ENCODE measurements at regions not wholly inside any gene's neighbourhood (a gene's known extent, or its start where the extent isn't known, plus 50 kb on each side); places are given as distances from the start of the nearest gene placed in this dataset.

DNA sequence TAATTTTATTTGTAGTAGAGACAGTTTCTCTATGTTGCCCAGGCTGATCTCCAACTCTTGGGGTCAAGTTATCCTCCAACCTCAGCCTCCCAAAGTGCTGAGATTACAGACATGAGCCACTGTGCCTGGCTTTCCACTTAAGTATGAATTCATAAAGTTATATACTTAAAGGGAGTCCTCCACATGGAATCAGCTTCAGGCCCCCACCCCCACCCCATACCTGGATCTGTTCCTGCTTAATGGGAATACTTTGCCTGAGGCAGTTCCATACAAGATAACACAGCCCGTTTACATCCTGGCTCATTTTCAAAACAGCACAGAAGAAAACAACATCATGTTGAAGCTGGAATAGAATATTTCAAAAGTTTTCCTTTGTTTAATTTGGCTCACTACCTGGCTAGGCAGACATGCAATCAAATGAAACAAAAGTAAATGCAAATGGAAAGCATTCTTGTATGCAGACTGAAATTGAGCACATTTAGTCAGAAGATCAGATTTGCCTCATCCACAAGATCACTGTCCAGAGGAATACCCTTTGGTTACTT lies 82.4 kb downstream of the FAT3 start:
- no peaks in the 10 kb centered on the region for H3K4me1 Mint-ChIP-seq
- peaks cover 6% of the 10 kb centered on the region for H3K27me3 Mint-ChIP-seq
- H3K9me3 ChIP-seq (ENCODE audit: control insufficient read depth, low read length, poor library complexity, severe bottlenecking) = no peaks in the 10 kb centered on the region
- no peak overlapping the region for H3K27ac Mint-ChIP-seq
- H3K4me3 Mint-ChIP-seq = no peak overlapping the region
- DNase-seq = no peak
- H3K36me3 Mint-ChIP-seq (ENCODE audit: low read depth) = no peaks in the 10 kb centered on the region
- ATAC-seq = no peak

DNA sequence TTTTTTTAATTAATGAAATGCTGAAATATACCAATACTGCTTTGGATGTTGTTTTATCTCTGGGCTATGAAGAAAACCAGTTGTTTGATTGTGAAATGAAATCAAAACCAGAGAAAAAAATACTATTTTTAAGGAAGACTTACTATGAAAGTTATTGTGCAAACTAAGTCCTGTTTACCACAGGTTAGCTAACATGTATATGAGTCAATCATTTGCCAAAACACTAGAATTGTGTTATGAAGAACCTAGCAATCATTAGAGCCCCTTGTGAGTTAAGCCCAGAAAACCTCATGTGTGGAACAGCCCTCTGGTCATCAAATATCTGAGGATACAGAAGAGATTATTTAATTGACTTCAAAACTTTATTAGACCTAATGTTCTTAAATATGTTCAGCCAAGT lies 83.7 kb downstream of the FAT3 start:
- no peaks in the 10 kb centered on the region for H3K36me3 Mint-ChIP-seq (ENCODE audit: low read depth)
- H3K4me1 Mint-ChIP-seq = peaks cover 2% of the 10 kb centered on the region
- peaks cover 6% of the 10 kb centered on the region for H3K27me3 Mint-ChIP-seq
- no peak for DNase-seq
- no peak overlapping the region for H3K4me3 Mint-ChIP-seq
- no peaks in the 10 kb centered on the region for H3K9me3 ChIP-seq (ENCODE audit: control insufficient read depth, low read length, poor library complexity, severe bottlenecking)
- H3K27ac Mint-ChIP-seq = no peak overlapping the region
- no peak for ATAC-seq

DNA sequence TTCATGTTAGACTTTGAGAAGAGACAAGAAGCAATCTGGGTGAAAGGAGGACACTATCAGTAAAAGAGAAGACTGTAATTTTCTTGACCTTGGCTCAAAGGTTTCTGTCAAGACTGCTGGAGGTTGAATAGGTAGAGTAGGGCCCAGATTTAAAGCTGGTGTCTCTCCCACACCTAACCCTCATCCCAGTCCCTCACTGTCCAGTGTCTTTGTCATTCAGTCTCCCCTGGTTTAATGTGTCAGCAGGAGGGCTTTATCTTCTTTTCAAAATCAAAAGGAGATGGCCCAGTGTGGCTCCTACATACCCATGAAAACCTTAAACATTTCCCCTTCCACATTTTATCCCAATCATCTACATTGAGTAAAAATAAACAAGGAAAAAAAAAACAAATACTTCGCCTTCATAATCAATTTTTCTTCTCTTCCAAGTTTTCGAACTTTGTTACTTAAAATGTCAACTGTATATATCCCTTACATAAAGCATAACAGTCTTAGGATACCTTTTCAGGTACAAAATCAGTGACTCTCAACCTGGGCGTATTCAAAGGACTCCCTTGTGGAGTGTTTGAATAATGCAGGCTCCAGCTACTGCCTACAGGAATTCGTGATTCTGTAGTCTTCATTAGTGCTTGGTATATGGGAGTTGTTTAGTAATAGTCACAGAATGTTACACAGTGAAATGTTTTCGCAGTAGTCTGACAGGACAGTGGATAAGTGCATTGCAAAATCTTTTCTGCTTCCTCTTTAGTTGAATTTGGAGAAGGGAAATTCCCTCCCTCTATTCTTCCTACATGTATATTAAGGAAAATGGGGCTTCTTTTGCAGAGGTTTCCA lies 87.2 kb downstream of the FAT3 start:
- DNase-seq (no peak), ATAC-seq (no peak)
- Mint-ChIP-seq H3K4me1 (peaks cover 2% of the 10 kb centered on the region), H3K36me3 (ENCODE audit: low read depth) (no peaks in the 10 kb centered on the region), H3K27me3 (peaks cover 6% of the 10 kb centered on the region), H3K27ac (no peak overlapping the region), H3K4me3 (no peak overlapping the region)
- no peaks in the 10 kb centered on the region for H3K9me3 ChIP-seq (ENCODE audit: control insufficient read depth, low read length, poor library complexity, severe bottlenecking)

DNA sequence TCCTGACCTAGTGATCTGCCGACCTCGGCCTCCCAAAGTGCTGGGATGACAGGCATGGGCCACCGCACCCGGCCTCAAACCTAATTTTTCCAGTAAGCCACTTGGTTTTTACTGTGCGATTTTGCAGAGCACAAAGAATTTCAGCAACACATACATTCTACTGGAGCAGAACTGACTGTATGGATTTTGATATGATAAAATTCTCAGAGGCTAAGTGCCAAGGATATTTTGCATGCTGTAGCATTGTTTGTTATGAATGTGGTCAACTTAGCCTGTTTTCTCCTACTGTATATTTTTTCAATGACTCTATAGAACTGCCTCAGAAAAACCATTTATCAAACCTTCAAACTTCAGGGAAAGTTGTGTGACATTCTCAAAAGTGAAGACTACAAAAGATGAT lies 89.2 kb downstream of the FAT3 start:
- DNase-seq (no peak), ATAC-seq (no peak)
- Mint-ChIP-seq H3K4me1 (peaks cover 2% of the 10 kb centered on the region), H3K27me3 (peaks cover 6% of the 10 kb centered on the region), H3K4me3 (no peak overlapping the region), H3K36me3 (ENCODE audit: low read depth) (no peaks in the 10 kb centered on the region), H3K27ac (no peak overlapping the region)
- no peaks in the 10 kb centered on the region for H3K9me3 ChIP-seq (ENCODE audit: control insufficient read depth, low read length, poor library complexity, severe bottlenecking)

DNA sequence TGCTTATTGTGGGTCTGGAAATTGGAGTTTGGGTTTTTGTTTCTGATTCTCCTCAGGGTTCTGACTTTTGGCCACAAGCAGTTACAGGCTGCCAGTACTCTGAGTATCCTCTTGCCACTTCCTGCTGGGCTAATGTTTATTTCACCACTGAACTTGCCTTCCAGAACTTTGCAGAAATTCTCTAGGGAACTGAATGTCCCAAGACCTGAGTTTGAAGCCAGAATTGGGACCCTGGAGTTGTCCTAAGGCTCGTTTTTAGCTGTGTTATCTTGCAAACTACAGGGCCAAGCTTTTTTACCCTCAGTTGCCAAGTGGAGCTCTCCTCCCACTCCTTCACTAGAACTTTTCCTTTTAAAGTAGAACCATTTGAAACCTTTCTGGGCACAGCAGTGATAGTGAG lies 89.9 kb downstream of the FAT3 start:
- peaks cover 2% of the 10 kb centered on the region for H3K4me1 Mint-ChIP-seq
- H3K27ac Mint-ChIP-seq = no peak overlapping the region
- DNase-seq = no peak
- no peak for ATAC-seq
- no peak overlapping the region for H3K4me3 Mint-ChIP-seq
- H3K9me3 ChIP-seq (ENCODE audit: control insufficient read depth, low read length, poor library complexity, severe bottlenecking) = no peaks in the 10 kb centered on the region
- H3K36me3 Mint-ChIP-seq (ENCODE audit: low read depth) = no peaks in the 10 kb centered on the region
- peaks cover 3% of the 10 kb centered on the region for H3K27me3 Mint-ChIP-seq

DNA sequence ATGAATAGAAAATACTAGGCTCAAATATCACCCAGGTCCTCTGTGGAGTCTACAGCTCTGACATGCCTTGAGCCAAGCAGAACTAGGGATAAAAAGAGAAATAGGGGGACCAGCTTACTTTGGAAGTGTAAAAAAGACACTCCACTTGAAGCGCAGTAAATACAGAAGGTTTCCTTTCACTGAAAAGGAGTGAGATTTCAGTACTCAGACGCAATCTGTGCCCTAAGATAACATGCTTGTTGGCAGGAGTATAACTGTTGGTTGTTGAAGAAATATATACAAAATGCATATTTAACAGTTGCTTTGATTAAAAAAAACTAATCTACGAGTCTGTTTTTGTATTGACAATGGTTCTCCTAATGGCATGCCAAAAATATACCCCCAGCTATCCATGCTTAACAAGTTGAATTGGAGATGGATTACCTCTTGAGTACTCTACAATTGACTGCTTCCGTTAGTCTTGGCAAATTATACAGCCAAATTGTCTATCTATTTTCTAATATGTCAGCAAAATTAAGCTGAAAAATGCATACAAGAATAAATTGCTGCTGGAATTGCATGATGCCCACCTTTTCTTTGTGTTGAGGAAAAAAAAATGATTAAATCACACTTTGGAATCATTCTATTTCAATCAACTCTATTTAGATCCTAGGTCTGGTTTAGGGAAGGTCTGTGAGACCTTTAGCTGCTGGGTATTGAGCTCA lies 91.6 kb downstream of the FAT3 start:
- no peak for DNase-seq
- Mint-ChIP-seq H3K27ac (no peak overlapping the region), H3K4me1 (peaks cover 2% of the 10 kb centered on the region), H3K36me3 (ENCODE audit: low read depth) (no peaks in the 10 kb centered on the region), H3K27me3 (no peaks in the 10 kb centered on the region), H3K4me3 (no peak overlapping the region)
- no peaks in the 10 kb centered on the region for H3K9me3 ChIP-seq (ENCODE audit: control insufficient read depth, low read length, poor library complexity, severe bottlenecking)
- no peak for ATAC-seq

DNA sequence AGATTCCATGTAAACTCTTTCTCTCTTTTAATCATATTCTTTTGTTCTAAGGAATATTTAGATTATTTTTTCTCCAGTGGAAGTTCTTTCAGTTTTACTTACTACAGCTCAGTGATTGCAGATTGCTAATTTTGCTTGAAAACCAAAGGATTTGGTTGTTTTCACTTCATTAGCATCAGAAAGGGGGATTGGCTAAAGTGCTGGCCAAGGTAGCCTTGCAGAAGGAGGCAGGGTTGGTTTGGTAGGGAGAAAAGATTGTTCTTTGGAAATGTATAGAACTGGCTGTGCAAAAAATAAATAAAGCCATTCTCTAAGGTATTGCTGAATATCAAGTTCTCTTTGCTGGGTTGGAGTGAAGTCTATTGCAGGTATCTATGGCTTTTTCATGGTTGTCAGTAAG lies 92.6 kb downstream of the FAT3 start:
- DNase-seq = no peak
- H3K9me3 ChIP-seq (ENCODE audit: control insufficient read depth, low read length, poor library complexity, severe bottlenecking) = no peaks in the 10 kb centered on the region
- H3K4me1 Mint-ChIP-seq = peaks cover 2% of the 10 kb centered on the region
- H3K36me3 Mint-ChIP-seq (ENCODE audit: low read depth) = no peaks in the 10 kb centered on the region
- ATAC-seq = no peak
- no peaks in the 10 kb centered on the region for H3K27me3 Mint-ChIP-seq
- no peak overlapping the region for H3K27ac Mint-ChIP-seq
- no peak overlapping the region for H3K4me3 Mint-ChIP-seq

DNA sequence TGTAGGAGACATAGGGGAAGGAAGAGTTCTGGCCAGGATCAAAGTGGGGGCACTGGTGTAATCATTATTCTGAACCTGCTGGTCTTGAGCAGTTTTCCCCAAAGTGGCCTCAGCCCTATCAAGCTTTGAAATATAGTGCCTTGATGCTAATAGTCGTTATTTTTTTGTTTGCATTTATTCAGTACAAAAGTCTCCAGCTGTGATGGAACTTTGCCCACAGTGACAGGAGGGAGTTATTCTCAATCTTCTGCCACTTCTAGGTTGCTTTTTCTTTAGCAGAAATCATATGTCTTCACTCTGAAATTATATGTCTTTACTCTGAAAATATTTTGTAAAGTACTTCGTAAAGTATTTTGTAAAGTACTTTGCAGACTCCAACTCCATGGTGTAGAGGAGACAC lies 93.1 kb downstream of the FAT3 start:
- Mint-ChIP-seq H3K4me1 (peaks cover 2% of the 10 kb centered on the region), H3K36me3 (ENCODE audit: low read depth) (no peaks in the 10 kb centered on the region), H3K27me3 (no peaks in the 10 kb centered on the region), H3K4me3 (no peak overlapping the region), H3K27ac (no peak overlapping the region)
- ATAC-seq (no peak), DNase-seq (no peak)
- no peaks in the 10 kb centered on the region for H3K9me3 ChIP-seq (ENCODE audit: control insufficient read depth, low read length, poor library complexity, severe bottlenecking)

DNA sequence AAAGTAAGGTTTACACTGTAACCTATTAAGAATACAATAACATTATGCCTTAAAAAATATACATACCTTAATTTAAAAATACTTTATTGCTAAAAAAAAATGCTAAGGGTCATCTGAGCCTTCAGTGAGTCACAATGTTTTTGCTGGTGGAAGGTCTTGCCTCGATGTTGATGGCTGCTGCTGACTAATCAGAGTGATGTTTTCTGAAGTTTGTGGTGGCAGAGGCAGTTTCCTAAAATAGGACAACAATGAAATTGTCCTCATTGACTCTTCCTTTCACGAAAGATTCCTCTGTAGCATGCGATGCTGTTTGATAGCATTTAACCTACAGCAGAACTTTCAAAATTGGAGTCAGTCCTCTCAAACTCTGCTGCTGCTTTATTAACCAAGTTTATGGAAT lies 97.6 kb downstream of the FAT3 start:
- Mint-ChIP-seq H3K4me1 (no peaks in the 10 kb centered on the region), H3K4me3 (no peak overlapping the region), H3K36me3 (ENCODE audit: low read depth) (no peaks in the 10 kb centered on the region), H3K27ac (no peak overlapping the region), H3K27me3 (no peaks in the 10 kb centered on the region)
- no peak for DNase-seq
- H3K9me3 ChIP-seq (ENCODE audit: control insufficient read depth, low read length, poor library complexity, severe bottlenecking) = no peaks in the 10 kb centered on the region
- no peak for ATAC-seq

DNA sequence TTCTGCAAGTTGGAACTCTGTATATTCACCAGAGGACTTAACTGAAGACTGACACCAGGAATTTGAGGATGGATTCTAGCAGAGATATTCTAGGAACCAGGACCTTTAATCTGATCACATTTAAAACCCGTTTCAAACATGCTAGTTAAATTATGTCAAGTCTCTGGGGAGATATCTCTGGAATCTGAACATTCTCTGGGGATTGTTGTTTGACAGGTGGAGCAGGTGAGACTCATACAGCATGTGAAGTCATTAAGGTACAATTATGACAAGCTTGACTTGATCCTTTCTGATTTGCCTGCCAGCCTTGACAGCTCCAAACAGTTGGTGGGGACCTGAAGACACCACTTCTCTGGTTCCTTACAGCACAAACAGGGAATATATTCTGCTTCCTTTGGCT lies 100.3 kb downstream of the FAT3 start:
- DNase-seq (no peak), ATAC-seq (no peak)
- Mint-ChIP-seq H3K27ac (no peak overlapping the region), H3K4me1 (no peaks in the 10 kb centered on the region), H3K36me3 (ENCODE audit: low read depth) (no peaks in the 10 kb centered on the region), H3K27me3 (no peaks in the 10 kb centered on the region), H3K4me3 (no peak overlapping the region)
- H3K9me3 ChIP-seq (ENCODE audit: control insufficient read depth, low read length, poor library complexity, severe bottlenecking) = no peaks in the 10 kb centered on the region

DNA sequence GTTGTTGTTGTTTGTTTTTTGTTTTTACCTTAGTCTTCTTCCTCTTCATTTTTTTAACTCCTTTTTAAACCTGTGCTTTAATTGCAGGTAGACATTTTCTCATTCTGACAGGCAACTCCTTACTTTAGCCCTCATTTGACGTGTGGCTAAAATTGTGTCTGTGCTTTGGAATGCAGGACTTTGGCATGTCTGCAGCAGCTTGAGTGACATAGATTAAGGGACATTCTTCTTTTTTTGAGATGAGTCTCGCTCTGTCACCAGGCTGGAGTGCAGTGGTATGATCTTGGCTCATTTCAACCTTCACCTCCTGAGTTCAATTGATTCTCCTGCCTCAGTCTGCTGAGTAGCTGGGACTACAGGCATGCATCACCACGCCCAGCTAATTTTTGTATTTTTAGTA lies 100.8 kb downstream of the FAT3 start:
- no peak for ATAC-seq
- no peak for DNase-seq
- H3K36me3 Mint-ChIP-seq (ENCODE audit: low read depth) = no peaks in the 10 kb centered on the region
- H3K27me3 Mint-ChIP-seq = no peaks in the 10 kb centered on the region
- no peak overlapping the region for H3K4me3 Mint-ChIP-seq
- no peak overlapping the region for H3K27ac Mint-ChIP-seq
- peaks cover 2% of the 10 kb centered on the region for H3K4me1 Mint-ChIP-seq
- H3K9me3 ChIP-seq (ENCODE audit: control insufficient read depth, low read length, poor library complexity, severe bottlenecking) = no peaks in the 10 kb centered on the region

DNA sequence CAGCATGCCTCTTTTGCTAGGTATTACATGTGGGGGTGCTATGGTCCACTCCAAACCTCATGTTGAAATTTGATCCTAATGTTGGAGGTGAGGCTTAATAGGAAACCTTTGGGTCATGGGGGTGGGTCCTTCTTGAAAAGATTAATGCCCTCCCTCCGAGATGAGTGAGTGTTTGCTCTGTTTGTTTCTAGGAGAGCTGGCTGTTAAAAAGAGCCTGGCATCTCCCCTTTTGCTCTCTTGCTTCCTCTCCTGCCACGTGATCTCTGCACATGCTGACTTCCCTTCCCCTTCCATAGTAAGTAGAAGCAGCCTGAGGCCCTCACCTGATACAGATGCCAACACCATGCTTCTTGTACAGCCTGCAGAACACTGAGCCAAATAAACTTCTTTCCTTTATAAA lies 104.5 kb downstream of the FAT3 start:
- DNase-seq = no peak
- Mint-ChIP-seq H3K27me3 (no peaks in the 10 kb centered on the region), H3K27ac (no peak overlapping the region), H3K36me3 (ENCODE audit: low read depth) (no peaks in the 10 kb centered on the region), H3K4me3 (no peak overlapping the region), H3K4me1 (peaks cover 4% of the 10 kb centered on the region)
- ATAC-seq = no peak
- H3K9me3 ChIP-seq (ENCODE audit: control insufficient read depth, low read length, poor library complexity, severe bottlenecking) = no peaks in the 10 kb centered on the region

DNA sequence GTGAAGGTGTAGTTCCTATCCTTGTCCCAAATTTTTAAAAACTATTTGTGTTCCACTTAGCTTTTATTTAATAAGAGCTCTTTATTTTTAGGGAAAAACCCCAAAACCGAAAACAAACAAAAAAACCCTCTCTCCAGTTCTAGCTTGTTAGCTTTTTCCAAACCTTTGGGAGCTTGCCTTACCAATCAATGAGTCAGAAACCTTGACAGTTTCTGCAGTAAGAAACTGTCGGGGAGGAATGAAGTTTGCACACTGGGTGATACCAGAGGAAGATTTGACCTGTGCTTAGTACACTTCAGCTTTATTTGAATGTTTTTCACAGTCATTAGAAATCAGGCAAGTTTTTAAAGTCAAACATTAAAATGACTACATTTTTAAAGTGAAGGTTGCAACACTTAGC lies 105.0 kb downstream of the FAT3 start:
- no peak overlapping the region for H3K27ac Mint-ChIP-seq
- no peaks in the 10 kb centered on the region for H3K36me3 Mint-ChIP-seq (ENCODE audit: low read depth)
- H3K4me3 Mint-ChIP-seq = no peak overlapping the region
- H3K4me1 Mint-ChIP-seq = peaks cover 4% of the 10 kb centered on the region
- no peaks in the 10 kb centered on the region for H3K27me3 Mint-ChIP-seq
- no peaks in the 10 kb centered on the region for H3K9me3 ChIP-seq (ENCODE audit: control insufficient read depth, low read length, poor library complexity, severe bottlenecking)
- ATAC-seq = no peak
- DNase-seq = no peak

DNA sequence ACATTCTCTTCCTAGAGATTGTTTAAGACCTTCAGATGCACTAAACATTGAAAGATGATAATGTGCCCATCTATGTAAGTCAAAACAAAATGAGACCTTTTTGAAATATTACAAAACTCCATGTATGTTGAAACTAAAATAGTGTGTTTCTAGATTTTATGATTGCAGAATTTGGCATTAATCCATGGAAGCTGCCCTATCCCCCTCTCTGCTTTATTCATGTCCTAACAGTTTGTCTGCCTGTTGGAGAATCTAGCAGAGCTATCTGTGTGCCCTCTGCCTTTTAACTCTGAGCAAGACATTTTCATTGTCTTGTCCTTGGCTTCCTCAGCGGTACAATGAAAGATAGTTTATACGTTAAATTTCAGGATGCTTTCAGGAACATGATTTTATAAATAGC lies 105.5 kb downstream of the FAT3 start:
- H3K4me3 Mint-ChIP-seq = no peak overlapping the region
- H3K27me3 Mint-ChIP-seq = no peaks in the 10 kb centered on the region
- H3K9me3 ChIP-seq (ENCODE audit: control insufficient read depth, low read length, poor library complexity, severe bottlenecking) = no peaks in the 10 kb centered on the region
- no peaks in the 10 kb centered on the region for H3K36me3 Mint-ChIP-seq (ENCODE audit: low read depth)
- ATAC-seq (no peak), DNase-seq (no peak)
- no peak overlapping the region for H3K27ac Mint-ChIP-seq
- H3K4me1 Mint-ChIP-seq = peaks cover 4% of the 10 kb centered on the region
